HG03095 (cell line): ENCODE measurements at regions not wholly inside any gene's neighbourhood (a gene's known extent, or its start where the extent isn't known, plus 50 kb on each side); places are given as distances from the start of the nearest gene placed in this dataset.

Experiments
- ATAC-seq: cut with Tn5 transposase; IDR thresholded peaks from one replicate; pipeline ENCODE4 v1.9.1; 2021; ENCODE audit warnings: moderate library complexity; ENCODE audit not compliant: unreplicated experiment

DNA sequence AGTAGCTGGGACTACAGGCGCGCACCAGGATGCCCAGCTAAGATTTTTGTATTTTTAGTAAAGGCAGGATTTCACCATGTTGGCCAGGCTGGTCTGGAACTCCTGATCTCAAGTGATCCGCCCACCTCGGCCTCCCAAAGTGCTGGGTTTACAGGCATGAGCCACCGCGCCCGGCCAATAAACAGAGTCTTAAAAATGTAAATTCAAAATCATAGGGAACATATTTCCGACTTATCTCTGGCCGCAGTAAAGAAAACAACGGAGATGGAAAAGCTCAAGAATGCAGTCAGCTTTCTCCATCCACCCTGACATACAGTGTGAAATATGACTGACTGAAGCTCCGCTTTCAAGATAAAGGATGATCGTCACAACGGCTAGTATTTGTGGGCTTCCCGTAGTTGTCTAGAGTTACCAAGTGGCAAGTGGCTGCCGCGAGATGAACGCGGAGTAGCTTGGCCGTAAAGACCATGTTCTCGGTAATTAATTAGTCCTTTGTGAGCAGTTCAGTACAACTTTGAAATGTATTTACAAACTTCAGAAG is 495.1 kb upstream of the FAT1 start:
- ATAC-seq, result no peak

GRCh38 chr4:187224560-187224959 is 500.9 kb upstream of the FAT1 start:
- ATAC-seq, result no peak

DNA sequence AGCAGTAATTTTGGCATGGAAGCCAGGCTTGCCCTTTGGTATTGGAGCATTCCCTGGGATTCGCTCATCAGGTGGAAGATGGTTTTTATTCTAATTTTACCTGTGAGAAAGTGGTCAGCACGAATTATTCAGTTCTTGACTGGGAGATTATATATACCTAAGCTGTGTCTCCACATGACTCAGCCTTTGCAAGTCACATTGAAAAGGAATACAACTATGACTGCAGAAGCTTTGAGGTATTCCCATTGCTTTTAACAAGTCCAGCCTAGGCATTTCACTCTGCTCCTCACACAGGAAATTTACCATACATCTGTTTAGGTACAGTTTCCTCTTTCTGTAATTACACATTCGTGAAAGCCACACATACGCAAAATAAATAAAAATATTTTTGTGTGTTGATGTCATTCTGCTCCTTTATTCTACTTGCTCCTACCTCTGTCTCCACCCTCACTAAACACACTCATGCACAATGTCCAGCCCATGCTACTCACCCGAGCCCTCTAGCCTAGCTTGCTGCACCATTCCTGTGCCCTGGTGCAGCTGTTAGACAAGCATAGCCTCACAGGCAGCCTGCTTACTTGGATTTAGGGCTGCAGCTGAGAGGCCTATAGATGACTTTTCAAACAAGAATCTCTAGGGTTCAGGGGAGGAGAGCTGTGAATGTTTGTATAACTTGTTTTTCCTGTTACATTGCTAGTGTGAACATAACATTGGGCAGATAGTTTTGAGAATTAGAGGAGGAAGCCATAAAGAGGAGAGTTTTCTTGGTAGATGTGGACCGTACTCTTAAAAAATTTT is 504.4 kb upstream of the FAT1 start:
- ATAC-seq, result no peak

DNA sequence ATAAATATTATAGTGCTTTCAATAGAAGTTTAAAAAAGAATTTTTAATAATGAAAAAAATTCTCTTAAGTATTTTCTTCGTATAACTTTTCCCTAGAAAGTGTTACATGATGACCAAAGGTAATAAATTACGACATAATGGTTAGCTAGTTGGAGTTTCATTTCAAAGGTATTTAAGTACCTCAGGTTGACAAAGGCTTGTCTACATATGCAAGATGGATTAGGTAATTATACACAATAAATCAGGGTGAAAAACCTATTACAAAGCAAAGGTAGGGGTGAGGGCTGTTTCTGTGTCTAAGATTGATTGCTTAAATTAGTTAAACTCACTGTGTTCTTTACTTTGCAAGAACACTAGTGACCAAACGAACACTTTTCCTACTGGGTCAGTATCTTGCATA is 508.5 kb upstream of the FAT1 start:
- ATAC-seq, result no peak

- ATAC-seq, result no peak
Measured at GRCh38 chr4:187232796-187233195, 509.1 kb upstream of the FAT1 start.

DNA sequence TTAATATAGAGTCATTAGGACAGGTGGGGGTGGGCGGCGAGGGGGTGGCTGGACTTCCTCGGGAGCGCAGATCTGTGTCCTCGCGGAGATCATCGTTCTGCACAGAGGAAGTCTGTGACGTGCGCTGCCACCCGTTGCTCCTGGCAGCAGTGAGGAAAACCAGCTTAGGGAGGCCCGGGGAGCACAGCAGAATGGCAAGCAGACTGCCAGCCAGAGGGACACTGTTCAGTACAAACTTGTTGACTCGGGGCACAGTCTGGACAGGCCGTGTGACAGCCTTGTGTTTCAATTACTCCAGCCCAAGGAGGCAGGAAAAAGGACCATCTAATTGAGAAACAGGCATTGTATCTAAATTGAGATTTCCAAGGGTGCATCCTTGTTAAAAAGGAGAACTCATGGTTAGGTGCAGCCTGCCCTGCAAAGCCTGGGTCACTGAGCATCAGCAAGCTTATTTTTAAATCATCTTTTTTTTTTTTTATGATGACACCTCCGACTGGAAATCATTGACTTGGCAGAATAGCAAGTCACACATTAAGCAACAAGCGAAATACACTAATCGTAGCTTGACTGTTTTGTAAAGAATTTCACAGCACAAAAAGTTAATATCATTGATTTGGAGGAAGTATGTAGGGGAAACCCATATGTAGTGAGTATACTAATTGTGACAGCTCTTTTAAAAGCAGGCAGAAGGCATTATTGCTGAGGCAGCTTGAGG is 512.0 kb upstream of the FAT1 start:
- no peak for ATAC-seq

DNA sequence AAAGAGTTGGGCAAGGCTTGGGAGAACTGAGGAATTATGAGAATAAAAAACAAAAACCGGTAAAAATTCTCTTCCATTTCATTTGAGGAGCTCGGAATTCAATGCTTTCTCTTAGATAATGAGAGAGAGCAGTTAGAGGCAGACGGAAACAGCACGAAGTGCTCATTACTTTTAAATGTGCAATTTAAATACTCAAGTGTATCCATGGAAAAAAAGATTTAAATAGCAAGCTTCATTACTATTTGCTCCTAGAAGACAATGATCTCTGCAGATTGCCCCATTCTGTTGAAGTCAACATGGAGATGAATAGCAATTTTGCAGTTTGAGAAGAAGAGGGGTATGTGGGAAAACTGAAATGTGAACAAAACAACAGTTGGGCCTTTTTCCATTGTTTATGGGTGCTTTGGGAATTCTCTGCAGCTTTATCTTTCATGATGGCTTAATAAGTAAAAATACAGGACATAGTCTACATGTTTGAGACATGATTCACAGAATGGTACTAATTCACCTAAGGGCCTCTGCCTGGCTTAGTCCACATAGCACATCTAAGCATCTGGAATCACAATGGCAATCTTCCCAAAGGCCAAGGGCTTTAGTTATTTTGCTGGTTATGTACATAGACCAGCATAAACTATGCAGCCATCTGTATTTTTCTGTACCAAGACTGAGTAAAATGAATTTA is 512.7 kb upstream of the FAT1 start:
- ATAC-seq, result no peak

GRCh38 chr4:187238646-187239045 is 515.0 kb upstream of the FAT1 start:
- ATAC-seq, result no peak

DNA sequence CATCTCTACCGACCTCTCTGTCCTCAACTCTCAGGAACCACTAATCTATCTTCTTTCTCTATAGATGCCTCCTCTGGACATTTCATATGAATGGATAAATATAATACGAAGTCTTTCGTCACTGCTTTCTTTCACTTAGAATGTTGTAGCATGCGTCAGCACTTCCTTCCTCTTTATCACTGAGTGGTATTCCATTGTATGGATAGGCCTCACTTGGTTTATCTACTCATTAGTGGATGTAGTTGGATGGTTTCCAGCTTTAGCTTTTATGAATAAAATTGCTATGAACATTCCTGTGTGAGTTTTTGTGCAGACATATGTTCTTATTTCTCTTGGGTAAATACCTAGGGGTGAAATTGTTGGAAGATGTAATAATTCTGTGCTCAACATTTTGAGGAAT is 528.2 kb upstream of the FAT1 start:
- ATAC-seq, result no peak

GRCh38 chr4:187256897-187257296 is 533.2 kb upstream of the FAT1 start:
- no peak for ATAC-seq

DNA sequence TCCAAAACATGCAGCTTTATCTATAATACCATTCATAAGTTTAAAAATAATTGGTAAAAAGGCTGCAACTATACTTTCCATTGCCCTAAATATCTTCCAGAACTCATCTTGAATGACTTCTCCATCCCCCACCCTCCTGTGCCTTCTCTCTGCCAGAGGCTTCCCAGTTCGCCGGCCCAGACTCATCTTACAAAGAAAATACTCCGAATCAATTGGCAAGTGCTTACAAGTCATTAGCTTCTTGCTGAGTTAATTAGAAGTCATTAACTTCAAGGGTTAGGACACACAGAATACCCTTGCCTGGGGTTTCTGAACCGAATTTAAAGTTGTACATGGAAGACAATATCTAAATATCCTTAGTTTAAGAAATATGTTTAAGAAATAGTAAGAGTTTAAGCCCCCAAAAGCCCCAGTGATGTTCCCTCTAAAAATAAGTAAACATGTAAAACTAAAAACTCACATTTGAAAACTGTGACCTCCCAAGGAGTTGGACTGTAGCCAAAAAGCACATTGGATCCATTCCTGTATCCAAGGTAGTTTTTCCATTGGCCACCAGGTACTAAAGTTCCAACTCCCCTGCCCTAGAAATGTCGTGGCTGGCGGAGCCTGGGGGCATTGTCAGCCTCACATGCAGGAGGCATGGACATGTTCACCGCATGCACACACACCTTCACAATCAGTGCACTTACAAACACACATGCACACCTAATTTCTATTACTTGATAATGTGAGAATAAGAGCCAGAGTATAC is 535.2 kb upstream of the FAT1 start:
- no peak for ATAC-seq

GRCh38 chr4:187268940-187269339 is 545.3 kb upstream of the FAT1 start:
- ATAC-seq, result no peak

DNA sequence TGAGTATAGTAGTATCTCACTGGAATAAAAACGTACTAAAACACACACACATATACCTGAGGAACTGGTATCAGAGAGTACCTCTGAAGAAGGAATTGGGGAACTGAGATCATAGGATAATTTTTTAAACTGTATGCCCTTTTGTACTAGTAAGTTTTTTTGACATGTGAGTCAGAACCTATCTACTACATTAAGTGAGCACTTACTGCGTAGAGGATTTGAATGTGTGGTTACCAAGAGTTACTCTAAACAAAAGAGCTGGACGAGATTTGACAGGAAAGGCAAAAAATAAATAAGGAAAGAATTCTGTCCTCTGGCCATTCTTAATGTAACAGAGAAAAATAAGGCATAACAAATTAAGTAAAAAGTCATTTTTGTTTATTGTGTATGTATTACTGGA is 546.5 kb upstream of the FAT1 start:
- ATAC-seq, result no peak

- no peak for ATAC-seq
Measured at GRCh38 chr4:187271848-187272247, 548.2 kb upstream of the FAT1 start.

DNA sequence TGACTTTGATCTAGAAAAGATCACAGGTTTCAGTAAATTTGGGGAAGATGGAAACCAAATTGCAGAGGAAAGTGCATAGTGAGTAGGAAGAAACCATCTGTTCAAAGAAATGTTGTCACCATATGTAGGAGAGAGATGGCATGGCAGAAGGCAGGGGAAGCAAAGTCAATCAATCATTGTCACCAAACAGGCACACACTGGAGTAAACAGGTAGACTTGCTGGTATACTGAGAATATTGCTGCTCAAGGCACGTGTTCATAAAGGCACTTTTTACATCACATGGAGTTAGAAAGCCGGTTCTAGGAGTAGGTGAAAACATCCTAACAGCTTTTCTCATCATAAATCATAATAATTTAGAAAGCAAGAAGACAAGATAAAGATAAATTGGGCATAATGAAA is 550.5 kb upstream of the FAT1 start:
- no peak for ATAC-seq

DNA sequence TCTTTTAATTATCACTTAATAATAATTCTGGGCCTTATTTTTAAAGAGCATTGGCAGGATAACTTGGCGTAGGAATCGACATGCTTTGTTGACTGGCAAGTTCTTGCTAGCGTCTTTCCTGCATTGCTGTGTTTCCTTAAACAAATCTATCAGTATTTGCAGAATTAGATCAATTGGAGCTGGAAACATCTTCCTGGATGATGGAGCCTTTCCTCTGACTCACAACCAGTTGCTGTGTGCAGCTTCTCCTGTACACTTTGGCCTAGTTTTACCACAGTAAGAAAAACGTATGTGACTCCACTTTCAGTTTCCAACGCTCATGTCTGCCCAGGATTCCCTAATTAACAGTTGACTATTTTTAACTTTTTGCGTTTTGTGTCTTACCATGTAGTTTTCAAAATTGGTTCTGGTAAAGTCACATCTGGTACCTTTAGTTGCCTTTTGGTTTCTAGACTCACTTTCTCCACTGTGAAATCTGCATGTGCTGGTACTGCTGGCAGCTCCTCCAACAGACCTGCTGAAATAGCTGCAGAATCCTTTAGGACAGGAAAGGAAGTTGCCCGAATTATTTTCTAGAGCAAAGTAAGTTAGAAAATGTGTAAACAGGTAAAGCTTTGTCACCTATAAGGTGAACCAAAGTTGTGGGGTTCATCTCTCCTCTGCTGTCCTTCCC is 553.2 kb upstream of the FAT1 start:
- ATAC-seq, result no peak

DNA sequence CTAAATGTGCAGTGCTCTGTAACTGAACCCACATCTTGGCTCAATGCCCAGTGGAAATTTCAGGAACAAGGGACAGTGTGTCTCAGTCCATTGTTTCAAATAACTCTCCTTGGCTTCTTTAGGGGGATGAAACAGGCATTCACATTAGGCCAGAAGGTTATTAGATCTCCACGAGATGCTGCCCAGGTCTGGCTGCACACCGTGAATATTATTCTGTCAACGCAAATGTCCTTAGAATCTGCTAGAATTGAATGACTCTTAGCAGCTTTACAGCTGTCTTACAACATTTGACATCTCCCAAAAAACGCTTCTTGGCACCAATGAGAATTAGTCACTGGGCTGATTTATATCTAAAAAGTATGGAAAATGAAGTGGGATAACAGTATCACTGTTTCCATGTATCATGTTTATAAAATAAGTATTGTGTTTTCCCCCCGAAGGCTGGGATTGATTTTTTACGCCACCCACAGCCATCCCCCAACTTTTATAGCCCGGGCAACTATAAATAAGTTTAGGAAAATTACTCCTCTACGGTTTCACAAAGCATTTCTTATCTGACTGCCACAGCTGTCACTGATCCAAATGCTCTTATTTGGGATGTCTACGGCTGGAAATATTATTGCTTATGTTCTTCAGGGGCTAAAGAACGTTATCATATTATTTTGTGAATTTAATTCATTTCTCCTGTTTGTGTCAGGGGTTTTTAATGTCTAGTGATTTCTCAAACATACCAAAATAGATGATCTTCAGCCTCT is 559.7 kb upstream of the FAT1 start:
- ATAC-seq, result no peak

- ATAC-seq, result no peak
Measured at GRCh38 chr4:187286525-187286924, 562.9 kb upstream of the FAT1 start.

DNA sequence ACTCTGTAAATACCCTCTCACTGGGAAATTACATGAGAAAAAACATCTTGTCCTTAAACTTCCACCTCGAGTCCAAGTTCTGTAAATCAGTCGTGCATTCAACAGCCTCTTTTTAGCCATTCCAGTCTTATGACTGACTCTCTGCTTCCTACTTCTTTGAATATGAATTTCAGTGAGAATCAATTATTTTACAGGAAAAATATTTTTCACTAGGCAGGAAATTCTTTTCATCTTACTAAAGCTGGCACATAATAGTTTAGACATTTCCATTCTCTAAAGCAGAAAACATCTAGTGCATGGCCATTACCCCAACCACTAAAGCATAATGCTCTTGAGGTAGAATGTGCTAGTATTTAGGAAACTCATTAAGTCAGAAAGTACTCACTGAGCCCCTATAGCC is 565.7 kb upstream of the FAT1 start:
- no peak for ATAC-seq

- no peak for ATAC-seq
Measured at GRCh38 chr4:187294861-187295260, 571.2 kb upstream of the FAT1 start.
